H1 (cell line): ENCODE measurements at regions not wholly inside any gene's neighbourhood (a gene's known extent, or its start where the extent isn't known, plus 50 kb on each side); places are given as distances from the start of the nearest gene placed in this dataset.

Source experiments
- CTCF ChIA-PET: fragments of 300-600 bp; sonication (Branson Sonifier 250); formaldehyde crosslinking; loops from one replicate; lab custom pipeline; 2021; ENCODE audit not compliant: partially characterized antibody; lab: Charles Lee
- POLR2A ChIA-PET: fragments of 300-600 bp; sonication (Branson Sonifier 250); formaldehyde crosslinking; loops from one replicate; lab custom pipeline; 2021; ENCODE audit warnings: inconsistent platforms; ENCODE audit not compliant: partially characterized antibody; lab: Charles Lee
- DNase-seq, 2 experiments: peaks; one replicate each; pipeline versions ENCODE4 v3.0.0 to v3.0.0-alpha.2; 2010 to 2022; ENCODE audit warnings: low spot score in 2 of 2, low read depth in 1 of 2, mixed read lengths in 1 of 2
- FAIRE-seq: peaks from 2 replicates; lab custom pipeline; 2011; peaks lifted over from hg19 to GRCh38; lab: Jason Lieb, UNC
- H2AFZ ChIP-seq: 2 replicates; pipeline ENCODE4 v1.8.1; 2012; ENCODE audit warnings: low read length, inconsistent platforms
- H2AK5ac ChIP-seq: 2 replicates; pipeline ENCODE4 v1.6.1; 2013; ENCODE audit warnings: low read depth, low read length
- H2BK120ac ChIP-seq: replicated peaks from 2 replicates; pipeline ENCODE3; 2013; ENCODE audit warnings: low read depth, low read length, inconsistent platforms
- H2BK12ac ChIP-seq: 2 replicates; pipeline ENCODE4 v1.6.1; 2013; ENCODE audit warnings: low read depth, low read length
- H2BK15ac ChIP-seq: 2 replicates; pipeline ENCODE4 v1.6.1; 2013; ENCODE audit warnings: low read length
- H2BK20ac ChIP-seq: 2 replicates; pipeline ENCODE4 v1.6.1; 2013; ENCODE audit warnings: low read length
- H2BK5ac ChIP-seq: 2 replicates; pipeline ENCODE4 v1.6.1; 2013; ENCODE audit warnings: low read depth, low read length
- H3K14ac ChIP-seq: 2 replicates; pipeline ENCODE4 v1.6.1; 2013; ENCODE audit warnings: inconsistent platforms; ENCODE audit not compliant: insufficient read length
- H3K18ac ChIP-seq: 2 replicates; pipeline ENCODE4 v1.6.1; 2013; ENCODE audit warnings: low read length; ENCODE audit errors: extremely low read depth
- H3K23ac ChIP-seq: 2 replicates; pipeline ENCODE4 v1.6.1; 2013; ENCODE audit warnings: inconsistent platforms; ENCODE audit not compliant: insufficient read length
- H3K23me2 ChIP-seq: 2 replicates; pipeline ENCODE4 v1.6.1; 2013; ENCODE audit warnings: low read depth, low read length
- H3K27ac ChIP-seq: 2 replicates; pipeline ENCODE4 v1.6.1; 2011; ENCODE audit warnings: low read depth, low read length, inconsistent platforms
- H3K27me3 ChIP-seq, 4 experiments: replicated peaks in 1 of 4; 1 replicate in 1 of 4; 2 replicates in 3 of 4; pipeline versions ENCODE4 v1.6.1 to v1.8.1; 2011 to 2013; ENCODE audit warnings: low read length in 3 of 4, mild to moderate bottlenecking in 3 of 4, inconsistent platforms in 2 of 4, mixed read lengths in 2 of 4, moderate library complexity in 1 of 4; ENCODE audit not compliant: control insufficient read depth in 3 of 4, insufficient read depth in 3 of 4; ENCODE audit errors: extremely low read depth in 1 of 4
- H3K36me3 ChIP-seq, 4 experiments: 2 replicates each; pipeline versions ENCODE4 v1.6.1 to v1.8.1; 2011 to 2013; ENCODE audit warnings: mild to moderate bottlenecking in 4 of 4, low read length in 3 of 4, moderate library complexity in 2 of 4, control low read depth in 1 of 4, inconsistent platforms in 1 of 4; ENCODE audit not compliant: insufficient read depth in 4 of 4, control insufficient read depth in 2 of 4
- H3K4ac ChIP-seq: replicated peaks from 2 replicates; pipeline ENCODE3; 2013; ENCODE audit warnings: low read length, low read depth, mixed read lengths, inconsistent platforms; ENCODE audit not compliant: insufficient read length
- H3K4me1 ChIP-seq, 4 experiments: replicated peaks in 1 of 4; 1 replicate in 1 of 4; 2 replicates in 3 of 4; pipeline versions ENCODE4 v1.6.1 to v1.8.1; 2011 to 2013; ENCODE audit warnings: low read length in 3 of 4, inconsistent platforms in 2 of 4, mixed read lengths in 1 of 4; ENCODE audit not compliant: insufficient read depth in 4 of 4, control insufficient read depth in 3 of 4
- H3K4me2 ChIP-seq, 2 experiments: 2 replicates each; pipeline versions ENCODE4 v1.6.1 to v1.8.1; 2011 to 2013; ENCODE audit warnings: low read depth in 2 of 2, low read length in 2 of 2, control low read depth in 1 of 2, inconsistent platforms in 1 of 2, mild to moderate bottlenecking in 1 of 2; ENCODE audit not compliant: insufficient read depth in 1 of 2
- H3K4me3 ChIP-seq, 4 experiments: fragments of 200-600, 300-600 bp in 1 of 4; sonication (generic), shearing (Covaris generic), sonication (Bioruptor Twin) in 1 of 4; 2 replicates each; pipeline versions ENCODE4 v1.5.1 to v1.8.1; 2011 to 2016; ENCODE audit warnings: low read length in 4 of 4, low read depth in 3 of 4, control low read depth in 2 of 4, inconsistent platforms in 2 of 4, mild to moderate bottlenecking in 2 of 4, mixed read lengths in 1 of 4, moderate library complexity in 1 of 4; ENCODE audit not compliant: insufficient read depth in 2 of 4; ENCODE audit errors: extremely low read depth in 1 of 4
- H3K56ac ChIP-seq: replicated peaks from 2 replicates; pipeline ENCODE3; 2013; ENCODE audit warnings: low read depth, mild to moderate bottlenecking, mixed read lengths, low read length, inconsistent platforms; ENCODE audit not compliant: insufficient read length
- H3K79me1 ChIP-seq: 2 replicates; pipeline ENCODE4 v1.6.1; 2013; ENCODE audit warnings: low read depth, low read length, control low read depth
- H3K79me2 ChIP-seq, 2 experiments: 2 replicates each; pipeline versions ENCODE4 v1.6.1 to v1.8.1; 2012 to 2013; ENCODE audit warnings: low read length in 2 of 2, mild to moderate bottlenecking in 2 of 2, inconsistent platforms in 1 of 2; ENCODE audit not compliant: insufficient read depth in 2 of 2, control insufficient read depth in 1 of 2
- H3K9ac ChIP-seq, 4 experiments: replicated peaks in 1 of 4; 1 replicate in 1 of 4; 2 replicates in 3 of 4; pipeline versions ENCODE4 v1.6.1 to v1.8.1; 2011 to 2013; ENCODE audit warnings: low read depth in 3 of 4, low read length in 3 of 4, control low read depth in 2 of 4, mild to moderate bottlenecking in 2 of 4, moderate library complexity in 2 of 4, inconsistent platforms in 1 of 4; ENCODE audit errors: extremely low read depth in 1 of 4
- H3K9me3 ChIP-seq, 2 experiments: 2 replicates each; pipeline versions ENCODE4 v1.6.1 to v1.8.1; 2012 to 2013; ENCODE audit warnings: mild to moderate bottlenecking in 2 of 2, moderate library complexity in 2 of 2, control low read depth in 1 of 2, inconsistent platforms in 1 of 2, low read depth in 1 of 2, low read length in 1 of 2, mixed read lengths in 1 of 2; ENCODE audit not compliant: insufficient read depth in 2 of 2
- H4K20me1 ChIP-seq, 2 experiments: replicated peaks in 1 of 2; 2 replicates each; pipeline versions ENCODE3 to v1.8.1; 2011 to 2013; ENCODE audit warnings: inconsistent platforms in 2 of 2, low read length in 2 of 2, mild to moderate bottlenecking in 1 of 2; ENCODE audit not compliant: insufficient read depth in 2 of 2, control insufficient read depth in 1 of 2
- H4K5ac ChIP-seq: 2 replicates; pipeline ENCODE4 v1.6.1; 2013; ENCODE audit warnings: low read length, low read depth, mixed read lengths, inconsistent platforms; ENCODE audit not compliant: insufficient read length
- H4K8ac ChIP-seq: 2 replicates; pipeline ENCODE4 v1.8.0; 2013; ENCODE audit warnings: mild to moderate bottlenecking, moderate library complexity, low read length, inconsistent platforms; ENCODE audit not compliant: insufficient read depth; ENCODE audit errors: extremely low read depth
- H4K91ac ChIP-seq: replicated peaks from 2 replicates; pipeline ENCODE3; 2013; ENCODE audit warnings: low read length, mixed read lengths, inconsistent platforms; ENCODE audit not compliant: insufficient read length
- BRCA1 ChIP-seq: IDR thresholded peaks from 2 replicates; pipeline ENCODE4 v1.6.1; 2012; ENCODE audit warnings: low read depth, low read length, improper control_type of control experiment
- CHD2 ChIP-seq: IDR thresholded peaks from 2 replicates; pipeline ENCODE4 v1.6.1; 2012; ENCODE audit warnings: low read length, improper control_type of control experiment
- CREB1 ChIP-seq: IDR thresholded peaks from 2 replicates; pipeline ENCODE4 v1.6.1; 2012; ENCODE audit warnings: inconsistent platforms
- CTBP2 ChIP-seq: IDR thresholded peaks from 2 replicates; pipeline ENCODE4 v1.7.0; 2011; ENCODE audit warnings: borderline replicate concordance, mild to moderate bottlenecking, moderate library complexity, mixed read lengths, low read length; ENCODE audit not compliant: insufficient read depth, insufficient read length
- FOSL1 ChIP-seq: IDR thresholded peaks from 2 replicates; pipeline ENCODE4 v1.6.1; 2011; ENCODE audit warnings: mild to moderate bottlenecking, low read depth, low read length, moderate library complexity; ENCODE audit not compliant: insufficient read depth
- HDAC6 ChIP-seq: IDR thresholded peaks from one replicate; pipeline ENCODE4 v1.7.1; 2012; ENCODE audit warnings: low read depth, mild to moderate bottlenecking, inconsistent platforms, low read length, moderate library complexity
- MAX ChIP-seq: IDR thresholded peaks from 2 replicates; pipeline ENCODE4 v1.6.1; 2012; ENCODE audit warnings: inconsistent platforms
- NANOG ChIP-seq: IDR thresholded peaks from 2 replicates; pipeline ENCODE4 v1.6.1; 2011; ENCODE audit warnings: low read length, low read depth, mild to moderate bottlenecking, inconsistent platforms; ENCODE audit not compliant: insufficient read depth, poor library complexity, severe bottlenecking
- NRF1 ChIP-seq: IDR thresholded peaks from 2 replicates; pipeline ENCODE4 v1.6.1; 2011; ENCODE audit warnings: mild to moderate bottlenecking, low read depth, low read length, improper control_type of control experiment
- POU5F1 ChIP-seq: IDR thresholded peaks from 2 replicates; pipeline ENCODE4 v1.6.1; 2011; ENCODE audit warnings: low read depth, mild to moderate bottlenecking, low read length, moderate library complexity
- SIX5 ChIP-seq: IDR thresholded peaks from 2 replicates; pipeline ENCODE4 v1.6.1; 2011; ENCODE audit warnings: mild to moderate bottlenecking, low read depth, low read length
- TBP ChIP-seq: IDR thresholded peaks from 2 replicates; pipeline ENCODE4 v1.6.1; 2011; ENCODE audit warnings: low read depth, low read length, improper control_type of control experiment
- YY1 ChIP-seq: IDR thresholded peaks from 2 replicates; pipeline ENCODE4 v1.6.1; 2011; ENCODE audit warnings: low read depth, mild to moderate bottlenecking, low read length
- WGBS, 2 experiments: shearing (Covaris generic) in 1 of 2; methylation state at CpG; one replicate each; pipeline versions ENCODE4 v1.1.6 to v1.1.7; 2013 to 2015; ENCODE audit warnings: low lambda C conversion rate in 2 of 2, mixed read lengths in 2 of 2, inconsistent platforms in 1 of 2, low coverage in 1 of 2, missing lambda C conversion rate in 1 of 2; ENCODE audit not compliant: insufficient replicate concordance in 2 of 2, insufficient coverage in 1 of 2, insufficient read length in 1 of 2; ENCODE audit errors: extremely low coverage in 1 of 2, missing lambda C conversion rate in 1 of 2; 5-methylcytosine and 5-hydroxymethylcytosine counted together

GRCh38 chr20:30599990-30600389 is 657.5 kb upstream of the DEFB115 start:
- H4K5ac ChIP-seq, result no peak overlapping the region
- no peak overlapping the region for H3K27ac ChIP-seq
- H3K4me3 ChIP-seq, result no peak overlapping the region
- H3K4me1 ChIP-seq, result no peaks in the 10 kb centered on the region
- peaks cover 9% of the 10 kb centered on the region; the same call in 1 of the 2 replicates for H3K23me2 ChIP-seq
- H3K4ac ChIP-seq, result no peak overlapping the region
- DNase-seq (no peak), FAIRE-seq (no peak)
- H2BK5ac ChIP-seq, result no peak overlapping the region
- no peaks in the 10 kb centered on the region for H3K36me3 ChIP-seq
- H2BK120ac ChIP-seq, result no peak overlapping the region
- POLR2A ChIA-PET, result no interaction called here
- H3K23ac ChIP-seq, result no peak overlapping the region
- H3K79me1 ChIP-seq, result no peaks in the 10 kb centered on the region
- no peak overlapping the region for H3K4me2 ChIP-seq
- CTCF ChIA-PET, result no interaction called here
- no peak overlapping the region for H3K9ac ChIP-seq
- H2BK12ac ChIP-seq, result no peak overlapping the region
- H4K20me1 ChIP-seq, result peaks cover 0 to 2% of the 10 kb centered on the region in 2 experiments
- WGBS, 2 experiments, result 52% methylated on average over 2 of the region's 2 CpGs; no CpG with 5 or more reads in 1 of the 2 experiments
- H3K14ac ChIP-seq, result no peak overlapping the region
- H2BK20ac ChIP-seq, result no peak overlapping the region
- no peak overlapping the region for H3K56ac ChIP-seq
- H2AFZ ChIP-seq, result no peak overlapping the region
- no peak overlapping the region for H2BK15ac ChIP-seq
- H3K9me3 ChIP-seq, result peaks cover 68 to 88% of the 10 kb centered on the region in 2 experiments
- TF ChIP-seq POU5F1 (no peak), CHD2 (no peak), HDAC6 (no peak), CTBP2 (no peak), YY1 (no peak), BRCA1 (no peak), FOSL1 (no peak), CREB1 (no peak), SIX5 (no peak), NRF1 (no peak), TBP (no peak), MAX (no peak), NANOG (no peak)
- no peak overlapping the region for H2AK5ac ChIP-seq
- no peaks in the 10 kb centered on the region for H3K27me3 ChIP-seq
- no peak overlapping the region for H4K91ac ChIP-seq
- no peak overlapping the region for H4K8ac ChIP-seq
- H3K79me2 ChIP-seq, result no peaks in the 10 kb centered on the region
- H3K18ac ChIP-seq, result no peak overlapping the region
